ENCODE measurements at regions not wholly inside any gene's neighbourhood (a gene's known extent, or its start where the extent isn't known, plus 50 kb on each side); places are given as distances from the start of the nearest gene placed in this dataset.

GRCh38 chr13:81781471-81781870 is 1440.5 kb upstream of the SPRY2 start:
- H2AFZ ChIP-seq (ENCODE audit: insufficient read depth, low read depth, low read length, poor library complexity, severe bottlenecking), result no peak overlapping the region
- 44% methylated on average over 1 of the region's 3 CpGs for WGBS (ENCODE audit: insufficient coverage)

DNA sequence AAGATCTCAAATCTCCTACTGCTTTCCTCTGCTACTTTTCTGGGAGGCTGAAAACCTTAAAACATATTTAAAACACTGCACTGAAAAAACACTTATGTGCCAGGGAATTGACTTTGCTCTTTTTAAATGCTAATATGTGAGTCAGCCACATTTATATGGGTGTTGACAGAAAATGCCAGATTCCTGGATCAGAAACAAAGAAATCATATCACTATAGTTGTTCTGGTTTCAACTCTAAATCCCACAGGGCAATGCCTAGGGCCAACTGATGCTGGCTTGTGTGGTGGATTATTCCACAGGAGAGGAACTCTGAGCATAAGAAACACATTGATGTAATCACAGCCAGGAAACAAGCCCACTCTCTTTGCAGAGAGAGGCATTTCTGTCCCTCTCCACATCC is 1439.0 kb upstream of the SPRY2 start:
- Histone ChIP-seq H4K20me1 (ENCODE audit: control insufficient read depth, insufficient read depth, low read length, poor library complexity, severe bottlenecking) (no peaks in the 10 kb centered on the region), H3K4me2 (replicated peaks; ENCODE audit: low read depth, low read length, poor library complexity, severe bottlenecking) (no peak overlapping the region), H3K4me3 (ENCODE audit: control extremely low read depth in 1 of 5, extremely low read depth in 1 of 5, insufficient read depth in 1 of 5, low read depth in 2 of 5, low read length in 4 of 5) (no peak overlapping the region), H3K27ac (ENCODE audit: low read length in 2 of 2) (no peak overlapping the region), H2AFZ (ENCODE audit: insufficient read depth, low read depth, low read length, poor library complexity, severe bottlenecking) (no peak overlapping the region), H3K36me3 (replicated peaks in 1 of 2; ENCODE audit: control extremely low read depth in 1 of 2, control insufficient read depth in 1 of 2, extremely low read depth in 1 of 2, insufficient read depth in 2 of 2, low read length in 1 of 2) (no peaks in the 10 kb centered on the region), H3K4me1 (ENCODE audit: control insufficient read depth in 2 of 2, insufficient read depth in 2 of 2, low read length in 2 of 2) (no peaks in the 10 kb centered on the region), H3K79me2 (ENCODE audit: control insufficient read depth, insufficient read depth, low read length) (no peaks in the 10 kb centered on the region), H3K27me3 (replicated peaks in 1 of 4; ENCODE audit: control extremely low read depth in 1 of 4, control insufficient read depth in 3 of 4, insufficient read depth in 4 of 4, low read length in 3 of 4) (no peaks in the 10 kb centered on the region), H3K9ac (ENCODE audit: low read length) (no peak overlapping the region), H3K9me3 (ENCODE audit: control extremely low read depth in 1 of 3, control insufficient read depth in 2 of 3, insufficient read depth in 1 of 3, low read length in 2 of 3) (no peaks in the 10 kb centered on the region)
- H3K4me1 Mint-ChIP-seq, result no peaks in the 10 kb centered on the region
- DNase-seq, result no peak
- TF ChIP-seq EZH2 (IDR thresholded peaks at IDR 0.05; ENCODE audit: borderline replicate concordance, insufficient read depth, low read depth, low read length, poor library complexity, severe bottlenecking), result no peak
- TF ChIP-seq, protein P1, sequence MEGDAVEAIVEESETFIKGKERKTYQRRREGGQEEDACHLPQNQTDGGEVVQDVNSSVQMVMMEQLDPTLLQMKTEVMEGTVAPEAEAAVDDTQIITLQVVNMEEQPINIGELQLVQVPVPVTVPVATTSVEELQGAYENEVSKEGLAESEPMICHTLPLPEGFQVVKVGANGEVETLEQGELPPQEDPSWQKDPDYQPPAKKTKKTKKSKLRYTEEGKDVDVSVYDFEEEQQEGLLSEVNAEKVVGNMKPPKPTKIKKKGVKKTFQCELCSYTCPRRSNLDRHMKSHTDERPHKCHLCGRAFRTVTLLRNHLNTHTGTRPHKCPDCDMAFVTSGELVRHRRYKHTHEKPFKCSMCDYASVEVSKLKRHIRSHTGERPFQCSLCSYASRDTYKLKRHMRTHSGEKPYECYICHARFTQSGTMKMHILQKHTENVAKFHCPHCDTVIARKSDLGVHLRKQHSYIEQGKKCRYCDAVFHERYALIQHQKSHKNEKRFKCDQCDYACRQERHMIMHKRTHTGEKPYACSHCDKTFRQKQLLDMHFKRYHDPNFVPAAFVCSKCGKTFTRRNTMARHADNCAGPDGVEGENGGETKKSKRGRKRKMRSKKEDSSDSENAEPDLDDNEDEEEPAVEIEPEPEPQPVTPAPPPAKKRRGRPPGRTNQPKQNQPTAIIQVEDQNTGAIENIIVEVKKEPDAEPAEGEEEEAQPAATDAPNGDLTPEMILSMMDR (IDR thresholded peaks at IDR 0.05), result no peak
- H3K9me3 Mint-ChIP-seq (ENCODE audit: insufficient read depth), result peaks cover 8% of the 10 kb centered on the region
- no peaks in the 10 kb centered on the region for H3K27me3 Mint-ChIP-seq
- intact Hi-C loops (cut with micrococcal nuclease), result no loop called here
- ATAC-seq (ENCODE audit: low read depth), result no peak
- ChIA-PET POLR2A (no interaction called here), CTCF (no interaction called here)
- H3K4me3 Mint-ChIP-seq, result no peak overlapping the region
- H3K27ac Mint-ChIP-seq, result no peak overlapping the region

More at GRCh38 chr13:81781471-81781870, 1440.5 kb upstream of the SPRY2 start:
- Histone ChIP-seq H3K36me3 (replicated peaks in 1 of 2; ENCODE audit: control extremely low read depth in 1 of 2, control insufficient read depth in 1 of 2, extremely low read depth in 1 of 2, insufficient read depth in 2 of 2, low read length in 1 of 2) (no peaks in the 10 kb centered on the region), H3K4me3 (ENCODE audit: control extremely low read depth in 1 of 5, extremely low read depth in 1 of 5, insufficient read depth in 1 of 5, low read depth in 2 of 5, low read length in 4 of 5) (no peak overlapping the region), H3K27ac (ENCODE audit: low read length in 2 of 2) (no peak overlapping the region), H3K9me3 (ENCODE audit: control extremely low read depth in 1 of 3, control insufficient read depth in 2 of 3, insufficient read depth in 1 of 3, low read length in 2 of 3) (no peaks in the 10 kb centered on the region), H3K79me2 (ENCODE audit: control insufficient read depth, insufficient read depth, low read length) (no peaks in the 10 kb centered on the region), H4K20me1 (ENCODE audit: control insufficient read depth, insufficient read depth, low read length, poor library complexity, severe bottlenecking) (no peaks in the 10 kb centered on the region), H3K9ac (ENCODE audit: low read length) (no peak overlapping the region), H3K4me1 (ENCODE audit: control insufficient read depth in 2 of 2, insufficient read depth in 2 of 2, low read length in 2 of 2) (no peaks in the 10 kb centered on the region), H3K27me3 (replicated peaks in 1 of 4; ENCODE audit: control extremely low read depth in 1 of 4, control insufficient read depth in 3 of 4, insufficient read depth in 4 of 4, low read length in 3 of 4) (no peaks in the 10 kb centered on the region), H3K4me2 (replicated peaks; ENCODE audit: low read depth, low read length, poor library complexity, severe bottlenecking) (no peak overlapping the region)
- Mint-ChIP-seq H3K4me1 (no peaks in the 10 kb centered on the region), H3K9me3 (ENCODE audit: insufficient read depth) (peaks cover 8% of the 10 kb centered on the region), H3K27ac (no peak overlapping the region), H3K4me3 (no peak overlapping the region), H3K27me3 (no peaks in the 10 kb centered on the region)
- TF ChIP-seq EZH2 (IDR thresholded peaks at IDR 0.05; ENCODE audit: borderline replicate concordance, insufficient read depth, low read depth, low read length, poor library complexity, severe bottlenecking), result no peak
- TF ChIP-seq, protein P1 (IDR thresholded peaks at IDR 0.05), result no peak
- DNase-seq, result no peak
- intact Hi-C loops (cut with micrococcal nuclease), result no loop called here
- POLR2A ChIA-PET, result no interaction called here
- no peak for ATAC-seq (ENCODE audit: low read depth)
- CTCF ChIA-PET, result no interaction called here
